Activated CD4-positive, alpha-beta memory T cell treated with anti-CD3 and anti-CD28 coated beads for 36 hours (primary cell): ENCODE measurements at regions not wholly inside any gene's neighbourhood (a gene's known extent, or its start where the extent isn't known, plus 50 kb on each side); places are given as distances from the start of the nearest gene placed in this dataset.
"Not testable (repeated sequence)": the region's sequence is repeated elsewhere in the genome, so short reads cannot be mapped to it uniquely, and the experiment has no call there.

Experiments used
- CTCF ChIA-PET: fragments of 350-600 bp; sonication (Branson Sonifier 250); formaldehyde crosslinking; loops from one replicate; lab custom pipeline; 2021; ENCODE audit warnings: antibody characterized with exemption, inconsistent platforms; lab: Charles Lee
- POLR2A ChIA-PET: fragments of 350-600 bp; sonication (Branson Sonifier 250); formaldehyde crosslinking; loops from one replicate; lab custom pipeline; 2021; ENCODE audit warnings: antibody characterized with exemption; lab: Charles Lee
- DNase-seq: peaks from one replicate; pipeline ENCODE4 v3.0.0-alpha.2; 2020
- H3K27ac Mint-ChIP-seq: one replicate; pipeline ENCODE4 v1.8.0; 2021; ENCODE audit warnings: mixed read lengths
- H3K27me3 Mint-ChIP-seq: one replicate; pipeline ENCODE4 v1.8.0; 2021; ENCODE audit warnings: mixed read lengths
- H3K36me3 Mint-ChIP-seq: one replicate; pipeline ENCODE4 v1.8.0; 2021; ENCODE audit warnings: mixed read lengths
- H3K4me1 Mint-ChIP-seq: one replicate; pipeline ENCODE4 v1.8.0; 2021; ENCODE audit warnings: low read depth, mixed read lengths
- H3K4me3 Mint-ChIP-seq: one replicate; pipeline ENCODE4 v1.8.0; 2021; ENCODE audit warnings: mild to moderate bottlenecking, mixed read lengths
- H3K9me3 Mint-ChIP-seq: one replicate; pipeline ENCODE4 v1.8.0; 2021; ENCODE audit warnings: mixed read lengths
- intact Hi-C: fragments of 100-400 bp; cut with micrococcal nuclease; formaldehyde crosslinking; loops from one replicate; pipeline ENCODE4 v1.15.1; 2023

- Mint-ChIP-seq H3K36me3 (no peaks in the 10 kb centered on the region), H3K9me3 (peaks cover 25% of the 10 kb centered on the region), H3K27ac (no peak overlapping the region), H3K4me1 (no peaks in the 10 kb centered on the region), H3K27me3 (no peaks in the 10 kb centered on the region), H3K4me3 (no peak overlapping the region)
- ChIA-PET CTCF (no interaction called here), POLR2A (no interaction called here)
- DNase-seq, result no peak
- intact Hi-C loops, result no loop called here
Observed at GRCh38 chr3:82610236-82610635, 848.8 kb upstream of the GBE1 start.

GRCh38 chr3:82607391-82607790, 845.9 kb upstream of the GBE1 start:
- Mint-ChIP-seq H3K4me1 (no peaks in the 10 kb centered on the region), H3K9me3 (peaks cover 33% of the 10 kb centered on the region), H3K27me3 (no peaks in the 10 kb centered on the region), H3K4me3 (no peak overlapping the region), H3K27ac (no peak overlapping the region), H3K36me3 (no peaks in the 10 kb centered on the region)
- ChIA-PET CTCF (no interaction called here), POLR2A (no interaction called here)
- DNase-seq, result no peak
- intact Hi-C loops, result no loop called here

- Mint-ChIP-seq H3K4me3 (no peak overlapping the region), H3K27ac (no peak overlapping the region), H3K9me3 (peaks cover 39% of the 10 kb centered on the region), H3K36me3 (no peaks in the 10 kb centered on the region), H3K27me3 (no peaks in the 10 kb centered on the region), H3K4me1 (no peaks in the 10 kb centered on the region)
- CTCF ChIA-PET, result no interaction called here
- POLR2A ChIA-PET, result no interaction called here
- DNase-seq, result no peak
- intact Hi-C loops, result no loop called here
Observed at GRCh38 chr3:82596805-82597204, 835.4 kb upstream of the GBE1 start.

- intact Hi-C loops, result no loop called here
- Mint-ChIP-seq H3K36me3 (no peaks in the 10 kb centered on the region), H3K9me3 (peaks cover 40% of the 10 kb centered on the region), H3K27me3 (no peaks in the 10 kb centered on the region), H3K4me1 (no peaks in the 10 kb centered on the region), H3K4me3 (no peak overlapping the region), H3K27ac (no peak overlapping the region)
- ChIA-PET POLR2A (no interaction called here), CTCF (no interaction called here)
- DNase-seq, result no peak
Observed at GRCh38 chr3:82595530-82595929, 834.1 kb upstream of the GBE1 start.

- CTCF ChIA-PET, result no interaction called here
- Mint-ChIP-seq H3K27ac (no peak overlapping the region), H3K4me1 (no peaks in the 10 kb centered on the region)
Observed at GRCh38 chr3:82587174-82587573, 825.7 kb upstream of the GBE1 start.

GRCh38 chr3:82586414-82586813, 825.0 kb upstream of the GBE1 start:
- CTCF ChIA-PET, result no interaction called here
- H3K36me3 Mint-ChIP-seq, result no peaks in the 10 kb centered on the region
- H3K4me1 Mint-ChIP-seq, result no peaks in the 10 kb centered on the region
- intact Hi-C loops, result no loop called here
- DNase-seq, result no peak
- no peaks in the 10 kb centered on the region for H3K27me3 Mint-ChIP-seq
- POLR2A ChIA-PET, result no interaction called here
- H3K4me3 Mint-ChIP-seq, result no peak overlapping the region
- no peak overlapping the region for H3K27ac Mint-ChIP-seq
- H3K9me3 Mint-ChIP-seq, result no peaks in the 10 kb centered on the region

More at GRCh38 chr3:82587174-82587573, 825.7 kb upstream of the GBE1 start:
- POLR2A ChIA-PET, result no interaction called here
- no peak for DNase-seq
- H3K4me3 Mint-ChIP-seq, result no peak overlapping the region
- intact Hi-C loops, result no loop called here
- no peaks in the 10 kb centered on the region for H3K27me3 Mint-ChIP-seq
- peaks cover 4% of the 10 kb centered on the region for H3K9me3 Mint-ChIP-seq
- no peaks in the 10 kb centered on the region for H3K36me3 Mint-ChIP-seq

GRCh38 chr3:82586002-82586401, 824.6 kb upstream of the GBE1 start:
- intact Hi-C loops, H3K9me3 Mint-ChIP-seq, DNase-seq, H3K27ac Mint-ChIP-seq, H3K27me3 Mint-ChIP-seq, H3K36me3 Mint-ChIP-seq, CTCF ChIA-PET, H3K4me1 Mint-ChIP-seq, H3K4me3 Mint-ChIP-seq, POLR2A ChIA-PET: not testable (repeated sequence)

GRCh38 chr3:82585591-82585990, 824.1 kb upstream of the GBE1 start:
- DNase-seq, intact Hi-C loops, H3K9me3 Mint-ChIP-seq, H3K27ac Mint-ChIP-seq, H3K4me3 Mint-ChIP-seq, H3K27me3 Mint-ChIP-seq, CTCF ChIA-PET, H3K4me1 Mint-ChIP-seq, H3K36me3 Mint-ChIP-seq, POLR2A ChIA-PET: not testable (repeated sequence)

- CTCF ChIA-PET, H3K36me3 Mint-ChIP-seq, H3K9me3 Mint-ChIP-seq, H3K4me1 Mint-ChIP-seq, intact Hi-C loops, POLR2A ChIA-PET, H3K4me3 Mint-ChIP-seq, DNase-seq, H3K27me3 Mint-ChIP-seq, H3K27ac Mint-ChIP-seq: not testable (repeated sequence)
Observed at GRCh38 chr3:82584861-82585260, 823.4 kb upstream of the GBE1 start.

- H3K9me3 Mint-ChIP-seq, H3K27ac Mint-ChIP-seq, CTCF ChIA-PET, H3K36me3 Mint-ChIP-seq, POLR2A ChIA-PET, H3K4me3 Mint-ChIP-seq, DNase-seq, H3K27me3 Mint-ChIP-seq, H3K4me1 Mint-ChIP-seq, intact Hi-C loops: not testable (repeated sequence)
Observed at GRCh38 chr3:82584415-82584814, 823.0 kb upstream of the GBE1 start.

GRCh38 chr3:82581350-82581749, 819.9 kb upstream of the GBE1 start:
- no peaks in the 10 kb centered on the region for H3K9me3 Mint-ChIP-seq
- no peak overlapping the region for H3K27ac Mint-ChIP-seq
- no peaks in the 10 kb centered on the region for H3K27me3 Mint-ChIP-seq
- no peak for DNase-seq
- POLR2A ChIA-PET, result no interaction called here
- no peaks in the 10 kb centered on the region for H3K36me3 Mint-ChIP-seq
- intact Hi-C loops, result no loop called here
- no peak overlapping the region for H3K4me3 Mint-ChIP-seq
- CTCF ChIA-PET, result no interaction called here
- H3K4me1 Mint-ChIP-seq, result no peaks in the 10 kb centered on the region

GRCh38 chr3:82572721-82573120, 811.3 kb upstream of the GBE1 start:
- POLR2A ChIA-PET, result no interaction called here
- no peaks in the 10 kb centered on the region for H3K27me3 Mint-ChIP-seq
- CTCF ChIA-PET, result no interaction called here
- DNase-seq, result no peak
- no peaks in the 10 kb centered on the region for H3K4me1 Mint-ChIP-seq
- H3K9me3 Mint-ChIP-seq, result peaks cover 6% of the 10 kb centered on the region
- no peak overlapping the region for H3K27ac Mint-ChIP-seq
- intact Hi-C loops, result no loop called here
- H3K4me3 Mint-ChIP-seq, result no peak overlapping the region
- no peaks in the 10 kb centered on the region for H3K36me3 Mint-ChIP-seq

- no peaks in the 10 kb centered on the region for H3K4me1 Mint-ChIP-seq
- intact Hi-C loops, result no loop called here
- H3K4me3 Mint-ChIP-seq, result no peak overlapping the region
- H3K36me3 Mint-ChIP-seq, result no peaks in the 10 kb centered on the region
- H3K27ac Mint-ChIP-seq, result no peak overlapping the region
- H3K9me3 Mint-ChIP-seq, result peaks cover 12% of the 10 kb centered on the region
- POLR2A ChIA-PET, result no interaction called here
- DNase-seq, result no peak
- no peaks in the 10 kb centered on the region for H3K27me3 Mint-ChIP-seq
- CTCF ChIA-PET, result no interaction called here
Observed at GRCh38 chr3:82568776-82569338, 807.4 kb upstream of the GBE1 start.
